ENCODE measurements at regions not wholly inside any gene's neighbourhood (a gene's known extent, or its start where the extent isn't known, plus 50 kb on each side); places are given as distances from the start of the nearest gene placed in this dataset.

DNA sequence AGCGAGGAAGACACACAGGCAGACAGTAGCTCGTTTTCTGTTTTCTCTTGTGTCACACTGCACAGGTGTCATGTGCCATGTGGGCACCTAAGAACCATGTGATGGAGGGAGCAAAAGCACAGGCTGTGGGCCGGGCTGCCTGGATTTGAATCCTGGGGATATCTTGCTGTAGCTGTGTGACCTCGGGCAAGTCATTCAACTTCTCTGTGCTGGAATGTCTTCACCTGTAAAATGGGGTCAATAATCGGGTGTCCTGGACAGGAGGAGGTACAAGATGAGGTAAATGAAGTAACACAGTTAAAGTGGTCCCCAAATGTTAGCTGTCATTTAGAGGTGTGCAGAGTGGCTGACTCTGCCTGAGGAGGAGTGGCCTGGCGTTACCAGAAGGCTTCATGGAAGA, 246.9 kb downstream of the RPS24 start:
- no peak overlapping the region for H3K4me3 ChIP-seq (ENCODE audit: low read depth, low read length)
- TF ChIP-seq, protein P1, sequence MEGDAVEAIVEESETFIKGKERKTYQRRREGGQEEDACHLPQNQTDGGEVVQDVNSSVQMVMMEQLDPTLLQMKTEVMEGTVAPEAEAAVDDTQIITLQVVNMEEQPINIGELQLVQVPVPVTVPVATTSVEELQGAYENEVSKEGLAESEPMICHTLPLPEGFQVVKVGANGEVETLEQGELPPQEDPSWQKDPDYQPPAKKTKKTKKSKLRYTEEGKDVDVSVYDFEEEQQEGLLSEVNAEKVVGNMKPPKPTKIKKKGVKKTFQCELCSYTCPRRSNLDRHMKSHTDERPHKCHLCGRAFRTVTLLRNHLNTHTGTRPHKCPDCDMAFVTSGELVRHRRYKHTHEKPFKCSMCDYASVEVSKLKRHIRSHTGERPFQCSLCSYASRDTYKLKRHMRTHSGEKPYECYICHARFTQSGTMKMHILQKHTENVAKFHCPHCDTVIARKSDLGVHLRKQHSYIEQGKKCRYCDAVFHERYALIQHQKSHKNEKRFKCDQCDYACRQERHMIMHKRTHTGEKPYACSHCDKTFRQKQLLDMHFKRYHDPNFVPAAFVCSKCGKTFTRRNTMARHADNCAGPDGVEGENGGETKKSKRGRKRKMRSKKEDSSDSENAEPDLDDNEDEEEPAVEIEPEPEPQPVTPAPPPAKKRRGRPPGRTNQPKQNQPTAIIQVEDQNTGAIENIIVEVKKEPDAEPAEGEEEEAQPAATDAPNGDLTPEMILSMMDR (IDR thresholded peaks at IDR 0.05; ENCODE audit: insufficient read depth, low read depth, low read length) = no peak
- DNase-seq (ENCODE audit: low read depth) = no peak

DNA sequence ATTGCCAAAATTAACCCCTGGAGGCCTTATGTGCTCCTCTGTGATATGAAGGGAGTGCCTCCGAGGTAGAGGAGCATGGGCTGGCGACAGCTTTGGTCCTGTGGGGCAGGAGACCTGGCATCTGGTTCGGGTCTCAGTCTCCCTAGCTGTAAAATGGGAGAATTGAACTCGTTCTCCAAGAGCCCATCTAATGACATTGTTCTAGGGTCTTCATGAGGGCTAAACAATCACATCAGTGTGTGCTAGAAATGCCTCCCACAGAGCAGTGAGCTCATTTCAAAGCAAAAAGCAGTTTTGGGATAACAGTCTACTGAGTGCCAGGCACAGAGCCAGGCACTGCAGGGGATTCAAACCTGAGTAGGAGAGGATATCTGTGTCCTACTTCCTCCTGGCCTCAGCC, 248.0 kb downstream of the RPS24 start:
- DNase-seq (ENCODE audit: low read depth) = no peak
- no peak overlapping the region for H3K4me3 ChIP-seq (ENCODE audit: low read depth, low read length)
- TF ChIP-seq, protein P1 (IDR thresholded peaks at IDR 0.05; ENCODE audit: insufficient read depth, low read depth, low read length) = no peak

DNA sequence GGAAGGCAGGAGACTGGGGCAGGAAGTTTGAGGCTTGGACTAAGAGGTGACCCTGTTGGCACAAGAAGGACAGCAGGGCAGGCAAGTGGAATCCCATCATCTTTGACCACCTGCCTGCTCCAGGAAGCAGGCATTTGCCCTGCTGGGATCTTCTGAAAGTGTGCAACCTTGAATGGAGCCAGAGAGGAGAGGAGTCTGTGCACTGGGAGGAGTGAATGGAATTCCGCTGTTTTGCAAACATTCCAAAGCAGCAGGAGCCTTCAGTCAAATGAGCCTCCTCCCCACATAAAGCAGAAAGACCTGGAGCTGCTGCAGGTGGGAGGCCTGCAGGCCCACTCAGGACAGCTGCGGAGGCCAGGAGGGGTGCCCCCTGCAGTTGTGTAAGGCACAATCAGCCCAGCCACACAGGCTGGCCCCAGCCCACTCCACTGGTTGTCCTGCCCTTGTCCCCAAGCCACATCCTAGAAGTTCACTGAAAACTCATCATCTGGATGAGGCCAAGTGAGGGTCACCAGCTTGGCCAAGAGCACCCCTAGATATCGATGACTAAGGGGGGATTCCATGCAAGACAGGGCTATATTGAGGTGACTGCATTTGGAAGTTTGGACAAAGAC, 249.5 kb downstream of the RPS24 start:
- no peak for DNase-seq (ENCODE audit: low read depth)
- H3K4me3 ChIP-seq (ENCODE audit: low read depth, low read length) = no peak overlapping the region
- TF ChIP-seq, protein P1 (IDR thresholded peaks at IDR 0.05; ENCODE audit: insufficient read depth, low read depth, low read length) = no peak

GRCh38 chr10:78284381-78284780, 250.7 kb downstream of the RPS24 start:
- no peak for DNase-seq (ENCODE audit: low read depth)
- TF ChIP-seq, protein P1 (IDR thresholded peaks at IDR 0.05; ENCODE audit: insufficient read depth, low read depth, low read length) = no peak
- H3K4me3 ChIP-seq (ENCODE audit: low read depth, low read length) = no peak overlapping the region

- H3K4me3 ChIP-seq (ENCODE audit: low read depth, low read length) = no peak overlapping the region
- TF ChIP-seq, protein P1 (IDR thresholded peaks at IDR 0.05; ENCODE audit: insufficient read depth, low read depth, low read length) = no peak
- DNase-seq (ENCODE audit: low read depth) = no peak
Measured at GRCh38 chr10:78285226-78285625, 251.6 kb downstream of the RPS24 start.

GRCh38 chr10:78286186-78286585, 252.5 kb downstream of the RPS24 start:
- no peak for DNase-seq (ENCODE audit: low read depth)
- H3K4me3 ChIP-seq (ENCODE audit: low read depth, low read length) = no peak overlapping the region
- TF ChIP-seq, protein P1 (IDR thresholded peaks at IDR 0.05; ENCODE audit: insufficient read depth, low read depth, low read length) = no peak

DNA sequence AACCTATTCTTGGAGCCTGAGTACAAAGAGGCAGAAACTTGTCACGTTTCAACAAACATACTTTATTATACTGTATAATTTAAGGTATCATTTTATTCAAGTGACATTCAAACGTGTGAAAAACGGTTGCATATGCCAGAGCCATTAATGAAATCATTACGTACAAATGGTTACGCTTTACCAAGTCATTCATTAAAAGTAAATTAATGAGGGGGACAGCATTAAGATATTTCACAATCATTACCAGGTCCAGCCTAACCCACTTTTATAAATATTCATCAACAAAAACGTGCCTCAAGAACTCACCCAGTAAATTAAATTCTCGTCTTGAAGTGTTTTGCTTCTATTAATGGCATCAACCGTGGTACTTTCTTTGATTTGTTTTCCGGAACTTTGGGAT, 253.0 kb downstream of the RPS24 start:
- TF ChIP-seq, protein P1 (IDR thresholded peaks at IDR 0.05; ENCODE audit: insufficient read depth, low read depth, low read length) = no peak
- H3K4me3 ChIP-seq (ENCODE audit: low read depth, low read length) = no peak overlapping the region
- DNase-seq (ENCODE audit: low read depth) = no peak

Data from fibroblast of villous mesenchyme (primary cell).